ENCODE measurements at regions not wholly inside any gene's neighbourhood (a gene's known extent, or its start where the extent isn't known, plus 50 kb on each side); places are given as distances from the start of the nearest gene placed in this dataset.

GRCh38 chr2:30055548-30055947 lies 91.3 kb upstream of the YPEL5 start:
- intact Hi-C loops (cut with DNase I; ENCODE audit: low total_unique reads) (no loop called here), in situ Hi-C loops (cut with MboI; ENCODE audit: low sequenced_read_pairs in 4 of 4) (no loop called here)

GRCh38 chr2:30060562-30060961 lies 86.2 kb upstream of the YPEL5 start:
- no peak for TF ChIP-seq POLR2A (IDR thresholded peaks at IDR 0.05)
- no peak for TF ChIP-seq CTCF (IDR thresholded peaks at IDR 0.05 in 4 of 5, conservative IDR thresholded peaks at IDR 0.05 in 1 of 5)

More at GRCh38 chr2:30055548-30055947, 91.3 kb upstream of the YPEL5 start:
- no peak for ATAC-seq
- TF ChIP-seq POLR2A (IDR thresholded peaks at IDR 0.05) (no peak), CTCF (IDR thresholded peaks at IDR 0.05 in 4 of 5, conservative IDR thresholded peaks at IDR 0.05 in 1 of 5) (no peak)
- Histone ChIP-seq H3K27ac (no peak overlapping the region), H3K27me3 (peaks cover 0 to 4% (median 3%) of the 10 kb centered on the region in 3 donors), H3K4me1 (no peaks in the 10 kb centered on the region), H3K9me3 (no peaks in the 10 kb centered on the region), H3K4me3 (no peak overlapping the region), H3K36me3 (no peaks in the 10 kb centered on the region)
- DNase-seq, result no peak

GRCh38 chr2:30068067-30068466 lies 78.7 kb upstream of the YPEL5 start:
- DNase-seq, result no peak
- Histone ChIP-seq H3K27ac (no peak overlapping the region), H3K4me3 (no peak overlapping the region), H3K36me3 (no peaks in the 10 kb centered on the region), H3K27me3 (peaks cover 0 to 2% (median 0%) of the 10 kb centered on the region in 3 donors), H3K9me3 (peaks cover 0 to 4% (median 3%) of the 10 kb centered on the region in 3 donors), H3K4me1 (no peaks in the 10 kb centered on the region)
- in situ Hi-C loops (cut with MboI; ENCODE audit: low sequenced_read_pairs in 4 of 4), result no loop called here
- TF ChIP-seq POLR2A (IDR thresholded peaks at IDR 0.05) (no peak), CTCF (IDR thresholded peaks at IDR 0.05 in 4 of 5, conservative IDR thresholded peaks at IDR 0.05 in 1 of 5) (no peak)
- no peak for ATAC-seq
- intact Hi-C loops (cut with DNase I; ENCODE audit: low total_unique reads), result no loop called here

More at GRCh38 chr2:30060562-30060961, 86.2 kb upstream of the YPEL5 start:
- no peaks in the 10 kb centered on the region for H3K9me3 ChIP-seq
- H3K36me3 ChIP-seq, result no peaks in the 10 kb centered on the region
- no peaks in the 10 kb centered on the region for H3K4me1 ChIP-seq
- no peaks in the 10 kb centered on the region for H3K27me3 ChIP-seq
- no peak overlapping the region for H3K27ac ChIP-seq
- no peak for DNase-seq
- in situ Hi-C loops (cut with MboI; ENCODE audit: low sequenced_read_pairs in 4 of 4) (no loop called here), intact Hi-C loops (cut with DNase I; ENCODE audit: low total_unique reads) (no loop called here)
- no peak for ATAC-seq
- no peak overlapping the region for H3K4me3 ChIP-seq

- intact Hi-C loops (cut with DNase I; ENCODE audit: low total_unique reads) (loop anchor here (10.0 kb wide), 1 partner anchor 1248 kb away; no protein-coding TSS in a partner anchor), in situ Hi-C loops (cut with MboI; ENCODE audit: low sequenced_read_pairs in 4 of 4) (no loop called here)
- Histone ChIP-seq H3K27me3 (peaks cover 0 to 2% (median 0%) of the 10 kb centered on the region in 3 donors), H3K4me1 (no peaks in the 10 kb centered on the region), H3K9me3 (no peaks in the 10 kb centered on the region), H3K27ac (no peak overlapping the region), H3K36me3 (no peaks in the 10 kb centered on the region), H3K4me3 (no peak overlapping the region)
- peak in 4 of 5 experiments; percentile 9 to 54 (median 44) for TF ChIP-seq CTCF (IDR thresholded peaks at IDR 0.05 in 4 of 5, conservative IDR thresholded peaks at IDR 0.05 in 1 of 5)
- no peak for TF ChIP-seq POLR2A (IDR thresholded peaks at IDR 0.05)
- peak; percentile 69 to 88 for ATAC-seq
- peak; percentile 13 to 33 for DNase-seq
Measured at GRCh38 chr2:30072250-30072842, 74.5 kb upstream of the YPEL5 start.
